ENCODE measurements at regions not wholly inside any gene's neighbourhood (a gene's known extent, or its start where the extent isn't known, plus 50 kb on each side); places are given as distances from the start of the nearest gene placed in this dataset.

DNA sequence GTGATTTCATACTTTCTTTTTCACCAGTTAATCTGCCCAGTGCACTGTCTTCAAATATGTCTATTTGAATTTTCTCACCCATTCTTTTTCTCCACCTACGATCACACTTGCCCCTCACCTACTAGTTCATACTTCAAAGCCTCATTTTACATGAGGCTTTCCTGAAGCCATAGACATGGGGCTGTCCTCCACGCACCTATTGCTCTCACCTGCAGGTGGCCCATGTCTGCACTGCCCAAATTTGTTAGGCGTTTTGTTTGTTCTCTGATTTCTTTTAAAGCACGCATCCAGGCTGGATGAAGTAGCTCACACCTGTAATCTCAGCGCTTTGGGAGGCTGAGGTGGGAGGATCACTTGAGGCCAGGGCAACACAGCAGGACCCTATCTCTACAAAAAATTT, 106.8 kb upstream of the RIPOR2 start:
- Histone ChIP-seq H3K4me3 (no peak overlapping the region), H3K27ac (no peak overlapping the region), H3K27me3 (no peaks in the 10 kb centered on the region), H3K4me1 (no peaks in the 10 kb centered on the region), H3K36me3 (no peaks in the 10 kb centered on the region), H3K9me3 (no peaks in the 10 kb centered on the region)
- TF ChIP-seq POLR2AphosphoS5 (IDR thresholded peaks at IDR 0.05) (no peak), POLR2A (IDR thresholded peaks at IDR 0.05) (no peak)
- TF ChIP-seq, protein P1, sequence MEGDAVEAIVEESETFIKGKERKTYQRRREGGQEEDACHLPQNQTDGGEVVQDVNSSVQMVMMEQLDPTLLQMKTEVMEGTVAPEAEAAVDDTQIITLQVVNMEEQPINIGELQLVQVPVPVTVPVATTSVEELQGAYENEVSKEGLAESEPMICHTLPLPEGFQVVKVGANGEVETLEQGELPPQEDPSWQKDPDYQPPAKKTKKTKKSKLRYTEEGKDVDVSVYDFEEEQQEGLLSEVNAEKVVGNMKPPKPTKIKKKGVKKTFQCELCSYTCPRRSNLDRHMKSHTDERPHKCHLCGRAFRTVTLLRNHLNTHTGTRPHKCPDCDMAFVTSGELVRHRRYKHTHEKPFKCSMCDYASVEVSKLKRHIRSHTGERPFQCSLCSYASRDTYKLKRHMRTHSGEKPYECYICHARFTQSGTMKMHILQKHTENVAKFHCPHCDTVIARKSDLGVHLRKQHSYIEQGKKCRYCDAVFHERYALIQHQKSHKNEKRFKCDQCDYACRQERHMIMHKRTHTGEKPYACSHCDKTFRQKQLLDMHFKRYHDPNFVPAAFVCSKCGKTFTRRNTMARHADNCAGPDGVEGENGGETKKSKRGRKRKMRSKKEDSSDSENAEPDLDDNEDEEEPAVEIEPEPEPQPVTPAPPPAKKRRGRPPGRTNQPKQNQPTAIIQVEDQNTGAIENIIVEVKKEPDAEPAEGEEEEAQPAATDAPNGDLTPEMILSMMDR (IDR thresholded peaks at IDR 0.05) = no peak
- no peak for DNase-seq (ENCODE audit: low spot score in 2 of 2)
- intact Hi-C loops (cut with DNase I; ENCODE audit: low total_unique reads) = no loop called here

- no peak for DNase-seq (ENCODE audit: low spot score in 2 of 2)
- H3K27me3 ChIP-seq = no peaks in the 10 kb centered on the region
- no peaks in the 10 kb centered on the region for H3K9me3 ChIP-seq
- H3K27ac ChIP-seq = no peak overlapping the region
- no peaks in the 10 kb centered on the region for H3K4me1 ChIP-seq
- intact Hi-C loops (cut with DNase I; ENCODE audit: low total_unique reads) = no loop called here
- no peaks in the 10 kb centered on the region for H3K36me3 ChIP-seq
- no peak overlapping the region for H3K4me3 ChIP-seq
- TF ChIP-seq, protein P1 (IDR thresholded peaks at IDR 0.05) = no peak
- TF ChIP-seq POLR2A (IDR thresholded peaks at IDR 0.05) = no peak
- no peak for TF ChIP-seq POLR2AphosphoS5 (IDR thresholded peaks at IDR 0.05)
Measured at GRCh38 chr6:25042984-25043725, 107.4 kb upstream of the RIPOR2 start.

DNA sequence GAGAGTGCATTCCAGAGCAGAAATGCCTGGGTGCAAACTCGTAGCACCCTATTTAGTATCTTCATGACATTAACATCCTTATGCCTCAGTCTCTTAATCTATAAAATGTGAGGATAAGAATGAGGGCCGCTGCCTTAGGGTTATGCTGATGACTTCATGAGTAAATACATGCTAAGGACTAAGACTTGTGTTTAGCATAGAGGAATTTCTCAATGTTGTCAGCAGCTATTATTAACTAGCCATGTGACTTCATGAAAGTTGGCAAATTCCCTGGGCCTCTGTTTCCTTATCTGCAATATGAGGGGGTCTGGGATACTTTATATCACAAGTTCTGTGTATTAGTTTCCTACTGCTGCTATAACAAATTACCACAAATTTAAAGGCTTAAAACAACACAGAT, 108.1 kb upstream of the RIPOR2 start:
- Histone ChIP-seq H3K4me3 (no peak overlapping the region), H3K27ac (no peak overlapping the region), H3K4me1 (no peaks in the 10 kb centered on the region), H3K9me3 (no peaks in the 10 kb centered on the region), H3K36me3 (no peaks in the 10 kb centered on the region), H3K27me3 (no peaks in the 10 kb centered on the region)
- intact Hi-C loops (cut with DNase I; ENCODE audit: low total_unique reads) = no loop called here
- no peak for TF ChIP-seq POLR2AphosphoS5 (IDR thresholded peaks at IDR 0.05)
- no peak for TF ChIP-seq POLR2A (IDR thresholded peaks at IDR 0.05)
- TF ChIP-seq, protein P1 (IDR thresholded peaks at IDR 0.05) = no peak
- no peak for DNase-seq (ENCODE audit: low spot score in 2 of 2)

GRCh38 chr6:25046942-25047341, 111.2 kb upstream of the RIPOR2 start:
- intact Hi-C loops (cut with DNase I; ENCODE audit: low total_unique reads) = no loop called here

GRCh38 chr6:25050356-25050755, 114.6 kb upstream of the RIPOR2 start:
- no peak overlapping the region for H3K4me3 ChIP-seq
- intact Hi-C loops (cut with DNase I; ENCODE audit: low total_unique reads) = no loop called here
- no peaks in the 10 kb centered on the region for H3K9me3 ChIP-seq
- no peak overlapping the region for H3K27ac ChIP-seq
- no peaks in the 10 kb centered on the region for H3K4me1 ChIP-seq
- TF ChIP-seq, protein P1 (IDR thresholded peaks at IDR 0.05) = no peak
- TF ChIP-seq POLR2A (IDR thresholded peaks at IDR 0.05) = no peak
- TF ChIP-seq POLR2AphosphoS5 (IDR thresholded peaks at IDR 0.05) = no peak
- no peaks in the 10 kb centered on the region for H3K27me3 ChIP-seq
- no peaks in the 10 kb centered on the region for H3K36me3 ChIP-seq
- DNase-seq (ENCODE audit: low spot score in 2 of 2) = no peak

More at GRCh38 chr6:25046942-25047341, 111.2 kb upstream of the RIPOR2 start:
- Histone ChIP-seq H3K36me3 (no peaks in the 10 kb centered on the region), H3K4me3 (no peak overlapping the region), H3K27ac (no peak overlapping the region), H3K9me3 (no peaks in the 10 kb centered on the region), H3K27me3 (no peaks in the 10 kb centered on the region), H3K4me1 (no peaks in the 10 kb centered on the region)
- TF ChIP-seq POLR2AphosphoS5 (IDR thresholded peaks at IDR 0.05) = no peak
- TF ChIP-seq, protein P1 (IDR thresholded peaks at IDR 0.05) = no peak
- no peak for TF ChIP-seq POLR2A (IDR thresholded peaks at IDR 0.05)
- DNase-seq (ENCODE audit: low spot score in 2 of 2) = no peak
